Activated CD4-positive, alpha-beta T cell treated with anti-CD3 and anti-CD28 coated beads, Interleukin-10, Interleukin-2, amounts not matched to agents 100 ng/mL and 50 ng/mL, durations not matched to agents 16 hours and 8 hours (primary cell): ENCODE measurements at regions not wholly inside any gene's neighbourhood (a gene's known extent, or its start where the extent isn't known, plus 50 kb on each side); places are given as distances from the start of the nearest gene placed in this dataset.

Experiments used
- DNase-seq: peaks from one replicate; pipeline ENCODE4 v3.0.0-alpha.2; 2020

DNA sequence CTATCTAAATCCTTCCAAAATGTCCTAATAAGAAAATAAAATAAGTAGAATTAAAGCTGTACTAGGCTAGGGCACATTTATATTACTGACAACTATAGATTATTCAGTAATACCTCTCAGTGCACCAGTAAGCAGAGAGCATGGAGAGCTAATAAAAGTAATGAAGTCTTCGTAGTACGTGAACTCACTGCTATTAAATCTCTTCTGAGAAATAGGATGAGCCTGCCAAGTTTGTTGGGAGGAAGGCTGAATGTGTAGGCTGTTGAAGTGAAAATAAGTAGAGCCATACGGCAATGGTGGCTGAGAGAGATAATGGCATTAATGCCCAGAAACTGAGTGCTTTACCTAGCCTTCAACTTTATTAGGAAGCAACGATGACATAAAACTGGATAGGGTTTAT is 73.9 kb upstream of the NR5A2 start:
- DNase-seq, result no peak

DNA sequence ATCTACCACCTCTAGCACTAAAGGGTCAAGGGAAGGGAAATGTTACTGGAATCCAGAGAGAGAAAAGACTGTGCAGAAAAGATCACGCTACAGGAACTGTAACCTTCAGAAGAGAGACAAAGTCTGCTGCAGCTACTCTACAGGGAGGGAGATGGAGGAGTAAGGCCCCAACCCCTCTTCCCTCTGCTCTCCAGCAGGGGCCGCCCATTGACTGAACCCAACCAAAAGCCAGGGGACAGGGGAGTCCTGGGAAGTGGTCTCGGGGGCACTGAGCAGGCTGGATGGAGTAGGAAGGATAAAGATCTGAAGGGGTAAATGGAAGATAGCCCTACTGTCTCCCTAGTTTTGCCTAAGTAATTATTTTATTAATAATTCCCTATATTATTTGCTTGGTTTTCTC is 72.8 kb upstream of the NR5A2 start:
- no peak for DNase-seq

DNA sequence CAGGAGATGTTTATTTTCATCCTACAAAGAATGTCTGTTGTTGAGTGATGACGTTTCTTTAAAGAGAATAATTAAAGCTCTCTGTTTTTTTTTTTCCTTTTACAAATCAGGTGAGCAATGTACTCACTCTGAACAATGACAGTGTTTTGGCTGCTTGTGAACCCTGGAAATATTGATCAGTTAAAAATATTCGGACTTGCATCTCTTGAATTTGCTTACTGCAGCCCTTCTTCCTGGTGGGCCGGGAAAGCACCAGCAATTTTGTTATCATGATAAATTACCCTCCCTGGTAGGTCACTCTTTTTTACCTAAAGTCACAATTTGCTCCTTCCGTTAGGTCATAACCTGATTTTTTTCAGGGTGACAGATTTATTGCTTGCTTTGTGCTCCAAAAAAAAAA is 72.3 kb upstream of the NR5A2 start:
- no peak for DNase-seq

DNA sequence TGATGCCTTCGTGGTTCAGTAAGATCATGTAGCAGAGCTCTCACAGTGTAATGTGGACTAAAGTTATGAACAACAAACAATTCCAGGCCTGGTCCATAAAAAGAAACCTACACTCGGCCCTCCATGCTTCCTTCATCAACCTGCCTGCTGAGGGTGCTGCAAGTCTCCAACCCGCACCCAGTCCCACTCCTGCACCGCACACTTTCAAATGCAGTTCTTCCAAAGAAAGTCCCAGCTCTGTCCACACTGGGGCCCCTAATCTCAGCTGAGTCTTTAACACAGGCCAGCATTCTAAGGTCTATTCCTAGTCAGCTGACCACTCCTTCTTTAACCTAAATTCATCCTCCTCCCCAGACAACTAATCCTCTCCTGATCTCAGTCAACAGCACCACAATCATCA is 71.5 kb upstream of the NR5A2 start:
- DNase-seq, result no peak

DNA sequence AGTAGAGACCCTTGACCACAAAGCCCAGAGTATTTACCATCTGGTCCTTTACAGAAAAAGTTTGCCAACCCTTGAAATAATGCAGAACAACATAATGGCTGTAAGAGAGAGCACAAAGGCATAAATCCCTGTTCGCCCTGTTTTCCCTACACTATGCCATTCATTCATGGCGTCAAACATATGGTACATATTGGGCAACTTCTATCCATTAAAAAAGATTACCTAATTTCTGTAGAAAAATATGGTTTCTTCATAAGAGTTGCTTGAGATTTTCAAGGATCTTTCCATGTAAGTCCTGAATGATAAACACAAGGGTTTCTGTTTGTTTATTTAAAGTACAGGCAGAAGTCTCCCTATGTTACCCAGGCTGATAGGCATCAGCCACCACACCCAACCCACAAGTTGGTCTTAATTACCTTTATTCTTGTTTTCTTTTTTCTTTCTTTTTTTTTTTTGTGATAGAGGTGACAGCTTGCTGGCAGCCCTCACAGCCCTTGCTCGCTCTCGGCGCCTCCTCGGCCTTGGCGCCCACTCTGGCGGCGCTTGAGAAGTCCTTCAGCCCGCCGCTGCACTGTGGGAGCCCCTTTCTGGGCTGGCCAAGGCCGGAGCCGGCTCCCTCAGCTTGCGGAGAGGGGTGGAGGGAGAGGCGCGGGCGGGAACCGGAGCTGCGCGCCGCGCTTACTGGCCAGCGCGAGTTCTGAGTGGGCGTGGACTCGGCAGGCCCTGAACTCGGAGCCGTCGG is 68.3 kb upstream of the NR5A2 start:
- DNase-seq, result no peak

DNA sequence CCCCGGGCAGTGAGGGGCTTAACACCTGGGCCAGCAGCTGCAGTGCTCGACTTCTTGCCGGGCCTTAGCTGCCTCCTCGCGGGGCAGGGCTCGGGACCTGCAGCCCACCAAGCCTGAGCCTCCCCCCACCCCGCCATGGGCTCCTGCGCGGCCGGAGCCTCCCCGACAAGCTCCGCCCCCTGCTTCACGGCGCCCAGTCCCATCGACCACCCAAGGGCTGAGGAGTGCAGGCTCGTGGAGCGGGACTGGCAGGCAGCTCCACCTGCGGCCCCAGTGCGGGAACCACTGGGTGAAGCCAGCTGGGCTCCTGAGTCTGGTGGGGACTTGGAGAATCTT is 67.8 kb upstream of the NR5A2 start:
- no peak for DNase-seq

DNA sequence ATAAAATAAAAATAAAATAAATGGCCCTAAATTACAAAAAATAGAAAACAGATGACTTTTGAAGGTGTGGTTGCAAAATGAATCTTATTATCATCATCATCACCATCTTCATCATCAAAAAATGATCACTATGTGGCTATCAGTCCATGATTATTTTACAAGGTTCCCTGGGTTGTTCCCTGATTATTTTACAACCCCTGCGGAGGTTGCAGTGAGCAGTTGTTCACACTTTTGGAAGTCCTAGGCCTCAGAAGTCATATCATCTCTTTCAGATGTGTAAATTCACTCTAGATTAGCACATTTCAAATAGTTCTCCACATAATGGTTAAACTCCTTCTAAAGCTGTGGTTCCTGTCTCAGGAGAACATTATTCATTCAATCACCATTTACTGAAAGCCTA is 57.4 kb upstream of the NR5A2 start:
- no peak for DNase-seq

DNA sequence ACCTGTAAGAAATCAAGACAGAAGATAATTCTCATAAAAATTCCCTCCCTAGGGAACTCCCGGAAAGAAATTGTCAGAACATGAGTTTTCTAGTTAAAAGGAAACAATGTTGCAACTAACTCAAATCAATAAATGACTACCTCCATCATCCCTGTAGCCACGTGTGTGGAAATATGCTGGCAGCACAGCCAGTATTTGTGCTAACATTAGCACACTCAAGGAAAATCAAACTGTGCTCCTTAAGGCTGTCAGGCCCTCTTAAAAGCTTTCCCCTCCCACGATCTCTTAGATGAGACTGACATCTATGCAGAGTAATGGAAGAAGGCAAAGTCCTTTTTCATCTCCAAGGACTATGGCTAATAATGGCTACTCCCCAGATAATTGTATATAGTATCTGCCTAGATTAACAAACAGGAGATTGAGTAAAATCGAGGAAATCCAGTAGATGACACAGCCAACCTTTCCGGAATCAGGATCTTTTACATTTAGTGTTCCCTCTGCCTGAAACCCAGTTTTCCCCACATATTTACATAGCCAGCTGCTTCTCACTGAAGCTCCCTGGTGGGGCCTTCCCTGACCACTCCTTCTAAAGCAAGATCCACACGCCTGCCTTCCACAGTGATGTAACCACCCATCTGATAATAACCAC is 50.9 kb upstream of the NR5A2 start:
- no peak for DNase-seq
